ENCODE measurements at regions not wholly inside any gene's neighbourhood (a gene's known extent, or its start where the extent isn't known, plus 50 kb on each side); places are given as distances from the start of the nearest gene placed in this dataset.

GRCh38 chr4:114209584-114209983, 230.1 kb upstream of the ARSJ start:
- Histone ChIP-seq H3K4me1 (ENCODE audit: low read depth) (no peaks in the 10 kb centered on the region), H3K9me3 (no peaks in the 10 kb centered on the region), H3K36me3 (ENCODE audit: low read depth) (no peaks in the 10 kb centered on the region), H3K4me3 (no peak overlapping the region)
- TF ChIP-seq CTCF (IDR thresholded peaks at IDR 0.05), result no peak
- intact Hi-C loops (cut with DNase I, micrococcal nuclease), result no loop called here
- ATAC-seq (no peak), DNase-seq (no peak)

- Histone ChIP-seq H3K36me3 (ENCODE audit: low read depth) (no peaks in the 10 kb centered on the region), H3K4me3 (no peak overlapping the region), H3K9me3 (no peaks in the 10 kb centered on the region), H3K4me1 (ENCODE audit: low read depth) (no peaks in the 10 kb centered on the region)
- ATAC-seq (no peak), DNase-seq (no peak)
- intact Hi-C loops (cut with DNase I, micrococcal nuclease), result no loop called here
- no peak for TF ChIP-seq CTCF (IDR thresholded peaks at IDR 0.05)
Observed at GRCh38 chr4:114211556-114211955, 232.1 kb upstream of the ARSJ start.

- intact Hi-C loops (cut with DNase I, micrococcal nuclease), result no loop called here
- no peak for ATAC-seq
- no peak for TF ChIP-seq CTCF (IDR thresholded peaks at IDR 0.05)
- Histone ChIP-seq H3K9me3 (no peaks in the 10 kb centered on the region), H3K4me3 (no peak overlapping the region), H3K4me1 (ENCODE audit: low read depth) (no peaks in the 10 kb centered on the region), H3K36me3 (ENCODE audit: low read depth) (no peaks in the 10 kb centered on the region)
- no peak for DNase-seq
Observed at GRCh38 chr4:114217150-114217817, 237.8 kb upstream of the ARSJ start.

- Histone ChIP-seq H3K9me3 (no peaks in the 10 kb centered on the region), H3K4me3 (no peak overlapping the region), H3K36me3 (ENCODE audit: low read depth) (no peaks in the 10 kb centered on the region), H3K4me1 (ENCODE audit: low read depth) (no peaks in the 10 kb centered on the region)
- intact Hi-C loops (cut with DNase I, micrococcal nuclease), result no loop called here
- DNase-seq, result no peak
- ATAC-seq, result no peak
- TF ChIP-seq CTCF (IDR thresholded peaks at IDR 0.05), result no peak
Observed at GRCh38 chr4:114223580-114223979, 244.1 kb upstream of the ARSJ start.

- intact Hi-C loops (cut with DNase I, micrococcal nuclease), result no loop called here
- H3K4me3 ChIP-seq, result no peak overlapping the region
- no peaks in the 10 kb centered on the region for H3K4me1 ChIP-seq (ENCODE audit: low read depth)
- DNase-seq, result no peak
- H3K36me3 ChIP-seq (ENCODE audit: low read depth), result no peaks in the 10 kb centered on the region
- H3K9me3 ChIP-seq, result no peaks in the 10 kb centered on the region
- no peak for TF ChIP-seq CTCF (IDR thresholded peaks at IDR 0.05)
- ATAC-seq, result no peak
Observed at GRCh38 chr4:114225436-114225835, 246.0 kb upstream of the ARSJ start.

GRCh38 chr4:114226179-114226578, 246.7 kb upstream of the ARSJ start:
- ATAC-seq, result no peak
- no peak for TF ChIP-seq CTCF (IDR thresholded peaks at IDR 0.05)
- Histone ChIP-seq H3K36me3 (ENCODE audit: low read depth) (no peaks in the 10 kb centered on the region), H3K9me3 (no peaks in the 10 kb centered on the region), H3K4me1 (ENCODE audit: low read depth) (no peaks in the 10 kb centered on the region), H3K4me3 (no peak overlapping the region)
- intact Hi-C loops (cut with DNase I, micrococcal nuclease), result no loop called here
- DNase-seq, result no peak
